ENCODE measurements at regions not wholly inside any gene's neighbourhood (a gene's known extent, or its start where the extent isn't known, plus 50 kb on each side); places are given as distances from the start of the nearest gene placed in this dataset.

GRCh38 chr5:142508591-142508990 lies 177.3 kb downstream of the FGF1 start:
- no peak for DNase-seq (ENCODE audit: low read depth in 2 of 2, low spot score in 1 of 2)

- DNase-seq (ENCODE audit: low read depth in 2 of 2, low spot score in 1 of 2): no peak
These were observed 178.1 kb downstream of the FGF1 start for GRCh38 chr5:142507531-142508372.

GRCh38 chr5:142506756-142507155 lies 179.1 kb downstream of the FGF1 start:
- no peak for DNase-seq (ENCODE audit: low read depth in 2 of 2, low spot score in 1 of 2)

GRCh38 chr5:142506046-142506445 lies 179.8 kb downstream of the FGF1 start:
- no peak for DNase-seq (ENCODE audit: low read depth in 2 of 2, low spot score in 1 of 2)

- no peak for DNase-seq (ENCODE audit: low read depth in 2 of 2, low spot score in 1 of 2)
These were observed 177.1 kb upstream of the SPRY4 start for GRCh38 chr5:142501890-142502289.

GRCh38 chr5:142500227-142500905 lies 175.5 kb upstream of the SPRY4 start:
- no peak for DNase-seq (ENCODE audit: low read depth in 2 of 2, low spot score in 1 of 2)

GRCh38 chr5:142499591-142500226 lies 174.9 kb upstream of the SPRY4 start:
- DNase-seq (ENCODE audit: low read depth in 2 of 2, low spot score in 1 of 2): no peak

GRCh38 chr5:142498298-142498697 lies 173.5 kb upstream of the SPRY4 start:
- DNase-seq (ENCODE audit: low read depth in 2 of 2, low spot score in 1 of 2): no peak

- DNase-seq (ENCODE audit: low read depth in 2 of 2, low spot score in 1 of 2): no peak
These were observed 170.7 kb upstream of the SPRY4 start for GRCh38 chr5:142495531-142495930.

- no peak for DNase-seq (ENCODE audit: low read depth in 2 of 2, low spot score in 1 of 2)
These were observed 169.2 kb upstream of the SPRY4 start for GRCh38 chr5:142493875-142494518.

GRCh38 chr5:142492781-142493281 lies 168.0 kb upstream of the SPRY4 start:
- no peak for DNase-seq (ENCODE audit: low read depth in 2 of 2, low spot score in 1 of 2)

- no peak for DNase-seq (ENCODE audit: low read depth in 2 of 2, low spot score in 1 of 2)
These were observed 166.9 kb upstream of the SPRY4 start for GRCh38 chr5:142491679-142492078.

- DNase-seq (ENCODE audit: low read depth in 2 of 2, low spot score in 1 of 2): no peak
These were observed 166.4 kb upstream of the SPRY4 start for GRCh38 chr5:142491270-142491669.

GRCh38 chr5:142486581-142486980 lies 161.8 kb upstream of the SPRY4 start:
- no peak for DNase-seq (ENCODE audit: low read depth in 2 of 2, low spot score in 1 of 2)

- no peak for DNase-seq (ENCODE audit: low read depth in 2 of 2, low spot score in 1 of 2)
These were observed 161.2 kb upstream of the SPRY4 start for GRCh38 chr5:142486020-142486419.

GRCh38 chr5:142484821-142485387 lies 160.1 kb upstream of the SPRY4 start:
- no peak for DNase-seq (ENCODE audit: low read depth in 2 of 2, low spot score in 1 of 2)

- no peak for DNase-seq (ENCODE audit: low read depth in 2 of 2, low spot score in 1 of 2)
These were observed 157.4 kb upstream of the SPRY4 start for GRCh38 chr5:142482207-142482606.

- no peak for DNase-seq (ENCODE audit: low read depth in 2 of 2, low spot score in 1 of 2)
These were observed 156.6 kb upstream of the SPRY4 start for GRCh38 chr5:142481410-142481809.

- no peak for DNase-seq (ENCODE audit: low read depth in 2 of 2, low spot score in 1 of 2)
These were observed 155.2 kb upstream of the SPRY4 start for GRCh38 chr5:142479854-142480519.

- DNase-seq (ENCODE audit: low read depth in 2 of 2, low spot score in 1 of 2): no peak
These were observed 154.3 kb upstream of the SPRY4 start for GRCh38 chr5:142479150-142479549.

- DNase-seq (ENCODE audit: low read depth in 2 of 2, low spot score in 1 of 2): no peak
These were observed 153.3 kb upstream of the SPRY4 start for GRCh38 chr5:142478113-142478512.
